Gastrocnemius medialis (tissue), 4 donors: ENCODE measurements at regions not wholly inside any gene's neighbourhood (a gene's known extent, or its start where the extent isn't known, plus 50 kb on each side); places are given as distances from the start of the nearest gene placed in this dataset.

Experiments used
- ATAC-seq, 2 donors: fragments of 150-250 bp; one replicate each; pipeline ENCODE4 v1.9.1; 2016
- DNase-seq, 2 donors: peaks; one replicate each; pipeline ENCODE4 v3.0.0-alpha.2; 2019
- H3K27ac ChIP-seq, 4 donors: fragments of 200-600 bp; sonication (generic); 1 replicate in 1 of 4; 2 replicates in 3 of 4; pipeline ENCODE4 v1.5.1; 2016 to 2018; ENCODE audit warnings: mild to moderate bottlenecking in 2 of 4, moderate library complexity in 1 of 4
- H3K27me3 ChIP-seq, 3 donors: fragments of 200-600 bp; sonication (generic) in 2 of 3; 1 replicate in 1 of 3; 2 replicates in 2 of 3; pipeline versions ENCODE4 v1.5.1 to v1.6.0; 2016 to 2019; ENCODE audit warnings: mild to moderate bottlenecking in 1 of 3, moderate library complexity in 1 of 3
- H3K36me3 ChIP-seq, 2 donors: fragments of 200-600 bp; sonication (generic) in 1 of 2; one replicate each; pipeline ENCODE4 v1.5.1; 2017 to 2018
- H3K4me1 ChIP-seq, 2 donors: fragments of 200-600 bp; sonication (generic) in 1 of 2; one replicate each; pipeline ENCODE4 v1.5.1; 2016 to 2017; ENCODE audit warnings: mild to moderate bottlenecking in 2 of 2
- H3K4me3 ChIP-seq, 4 donors: fragments of 200-600 bp; sonication (generic) in 3 of 4; 1 replicate in 1 of 4; 2 replicates in 3 of 4; pipeline ENCODE4 v1.5.1; 2016 to 2019; ENCODE audit warnings: mild to moderate bottlenecking in 2 of 4
- H3K9me3 ChIP-seq, 3 donors: fragments of 200-600 bp; sonication (generic) in 2 of 3; 1 replicate in 1 of 3; 2 replicates in 2 of 3; pipeline ENCODE4 v1.5.1; 2016 to 2019
- CTCF ChIP-seq, 5 experiments: fragments of 450-650 bp in 3 of 5; fragments of 200-600 bp in 2 of 5; sonication (generic) in 2 of 5; IDR thresholded peaks in 4 of 5; conservative IDR thresholded peaks in 1 of 5; 1 replicate in 4 of 5; 2 replicates in 1 of 5; pipeline ENCODE4 v1.5.1; 2016 to 2019; ENCODE audit warnings: antibody characterized with exemption in 5 of 5, mild to moderate bottlenecking in 3 of 5, moderate library complexity in 3 of 5
- POLR2A ChIP-seq, 2 donors: fragments of 450-650 bp; IDR thresholded peaks; one replicate each; pipeline ENCODE4 v1.6.1; 2017; ENCODE audit warnings: antibody characterized with exemption in 2 of 2, mild to moderate bottlenecking in 2 of 2, moderate library complexity in 2 of 2
- in situ Hi-C, 4 donors: fragments of 200-750 bp; cut with MboI; loops; one replicate each; pipeline versions ENCODE4 v1.15.0 to v1.8.0; 2017; ENCODE audit warnings: low sequenced_read_pairs in 4 of 4
- intact Hi-C: fragments of 100-400 bp; cut with DNase I; formaldehyde crosslinking; loops from one replicate; pipeline ENCODE4 v1.15.1; 2023; ENCODE audit warnings: low total_unique reads

- no peaks in the 10 kb centered on the region for H3K36me3 ChIP-seq
- H3K4me3 ChIP-seq, result no peak overlapping the region
- intact Hi-C loops, result no loop called here
- no peaks in the 10 kb centered on the region for H3K4me1 ChIP-seq
- in situ Hi-C loops, result no loop called here
- TF ChIP-seq POLR2A (IDR thresholded peaks at IDR 0.05), result no peak
- TF ChIP-seq CTCF (IDR thresholded peaks at IDR 0.05 in 4 of 5, conservative IDR thresholded peaks at IDR 0.05 in 1 of 5), result no peak
- no peaks in the 10 kb centered on the region for H3K27me3 ChIP-seq
- H3K27ac ChIP-seq, result no peak overlapping the region
- DNase-seq, result no peak
- H3K9me3 ChIP-seq, result no peaks in the 10 kb centered on the region
- ATAC-seq, result no peak
Measured at GRCh38 chr11:127304634-127305033, 304.1 kb upstream of the KIRREL3 start.

GRCh38 chr11:127288926-127289325 lies 288.4 kb upstream of the KIRREL3 start:
- intact Hi-C loops, result no loop called here
- no peaks in the 10 kb centered on the region for H3K4me1 ChIP-seq
- H3K27ac ChIP-seq, result no peak overlapping the region
- no peaks in the 10 kb centered on the region for H3K36me3 ChIP-seq
- no peak overlapping the region for H3K4me3 ChIP-seq
- no peak for ATAC-seq
- TF ChIP-seq CTCF (IDR thresholded peaks at IDR 0.05 in 4 of 5, conservative IDR thresholded peaks at IDR 0.05 in 1 of 5), result no peak
- no peak for TF ChIP-seq POLR2A (IDR thresholded peaks at IDR 0.05)
- in situ Hi-C loops, result no loop called here
- no peaks in the 10 kb centered on the region for H3K9me3 ChIP-seq
- H3K27me3 ChIP-seq, result no peaks in the 10 kb centered on the region
- DNase-seq, result no peak

- TF ChIP-seq POLR2A (IDR thresholded peaks at IDR 0.05) (no peak), CTCF (IDR thresholded peaks at IDR 0.05 in 4 of 5, conservative IDR thresholded peaks at IDR 0.05 in 1 of 5) (no peak)
- no peak for ATAC-seq
- H3K27ac ChIP-seq, result no peak overlapping the region
- no peaks in the 10 kb centered on the region for H3K36me3 ChIP-seq
- intact Hi-C loops (no loop called here), in situ Hi-C loops (no loop called here)
- H3K9me3 ChIP-seq, result no peaks in the 10 kb centered on the region
- no peaks in the 10 kb centered on the region for H3K4me1 ChIP-seq
- no peak overlapping the region for H3K4me3 ChIP-seq
- DNase-seq, result no peak
- no peaks in the 10 kb centered on the region for H3K27me3 ChIP-seq
Measured at GRCh38 chr11:127281534-127281933, 281.0 kb upstream of the KIRREL3 start.

- intact Hi-C loops, result no loop called here
- Histone ChIP-seq H3K4me1 (no peaks in the 10 kb centered on the region), H3K27me3 (no peaks in the 10 kb centered on the region), H3K36me3 (no peaks in the 10 kb centered on the region), H3K9me3 (no peaks in the 10 kb centered on the region), H3K27ac (no peak overlapping the region), H3K4me3 (no peak overlapping the region)
- ATAC-seq (no peak), DNase-seq (no peak)
- in situ Hi-C loops, result no loop called here
- no peak for TF ChIP-seq POLR2A (IDR thresholded peaks at IDR 0.05)
- no peak for TF ChIP-seq CTCF (IDR thresholded peaks at IDR 0.05 in 4 of 5, conservative IDR thresholded peaks at IDR 0.05 in 1 of 5)
Measured at GRCh38 chr11:127275774-127276173, 275.2 kb upstream of the KIRREL3 start.

GRCh38 chr11:127274328-127274676 lies 273.7 kb upstream of the KIRREL3 start:
- no peaks in the 10 kb centered on the region for H3K27me3 ChIP-seq
- H3K4me1 ChIP-seq, result no peaks in the 10 kb centered on the region
- H3K36me3 ChIP-seq, result no peaks in the 10 kb centered on the region
- H3K9me3 ChIP-seq, result no peaks in the 10 kb centered on the region
- no peak overlapping the region for H3K27ac ChIP-seq
- DNase-seq, result no peak
- no peak for ATAC-seq
- intact Hi-C loops (no loop called here), in situ Hi-C loops (no loop called here)
- no peak overlapping the region for H3K4me3 ChIP-seq
- TF ChIP-seq CTCF (IDR thresholded peaks at IDR 0.05 in 4 of 5, conservative IDR thresholded peaks at IDR 0.05 in 1 of 5) (no peak), POLR2A (IDR thresholded peaks at IDR 0.05) (no peak)
